Urinary bladder (tissue), 3 donors: ENCODE measurements at regions not wholly inside any gene's neighbourhood (a gene's known extent, or its start where the extent isn't known, plus 50 kb on each side); places are given as distances from the start of the nearest gene placed in this dataset.

Source experiments
- DNase-seq: peaks from one replicate; pipeline ENCODE4 v3.0.0-alpha.2; 2015; ENCODE audit errors: extremely low spot score
- H3K27ac ChIP-seq: one replicate; pipeline ENCODE4 v1.5.1; 2013; ENCODE audit warnings: low read depth, mild to moderate bottlenecking, moderate library complexity
- H3K36me3 ChIP-seq: one replicate; pipeline ENCODE4 v1.6.1; 2013; ENCODE audit warnings: mild to moderate bottlenecking, moderate library complexity; ENCODE audit not compliant: insufficient read depth
- H3K4me1 ChIP-seq: one replicate; pipeline ENCODE4 v1.6.1; 2013; ENCODE audit warnings: mild to moderate bottlenecking, moderate library complexity; ENCODE audit not compliant: insufficient read depth
- H3K4me3 ChIP-seq: one replicate; pipeline ENCODE4 v1.5.1; 2013; ENCODE audit warnings: low read depth, low read length
- WGBS: extraction: QIAGEN DNeasy Blood & Tissue Kit; methylation state at CpG from one replicate; pipeline ENCODE4 v1.1.7; 2013; 5-methylcytosine and 5-hydroxymethylcytosine counted together
- donor health status: healthy with polysubstance abuse.
- donor health status: healthy.

- Histone ChIP-seq H3K36me3 (no peaks in the 10 kb centered on the region), H3K4me1 (no peaks in the 10 kb centered on the region), H3K27ac (no peak overlapping the region), H3K4me3 (no peak overlapping the region)
- WGBS: 80% methylated on average over 1 of the region's 1 CpG
- DNase-seq: no peak
Observed at GRCh38 chr1:184247671-184248070, 139.2 kb upstream of the C1orf21 start.

DNA sequence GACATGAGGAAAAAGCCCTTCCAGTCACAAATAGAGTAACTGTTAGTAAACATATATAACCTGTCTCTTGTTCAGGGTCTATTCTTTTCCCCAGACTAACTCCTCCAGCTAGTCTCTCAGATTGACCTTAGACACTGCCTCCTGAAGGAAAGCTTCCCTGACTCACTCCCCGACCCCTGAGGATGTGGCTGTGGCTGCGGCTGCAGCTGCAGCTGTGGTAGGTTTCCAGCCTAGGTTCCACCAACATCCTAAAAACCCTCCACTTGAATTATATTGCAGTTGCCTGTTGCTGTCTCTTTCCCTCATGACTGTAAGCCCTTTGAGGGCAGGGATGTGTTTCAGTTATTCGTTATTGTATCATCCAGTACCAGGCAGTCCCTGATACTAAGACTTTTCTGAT, 132.9 kb upstream of the C1orf21 start:
- DNase-seq: no peak
- no peak overlapping the region for H3K4me3 ChIP-seq
- no peaks in the 10 kb centered on the region for H3K4me1 ChIP-seq
- H3K27ac ChIP-seq: no peak overlapping the region
- WGBS: 98% methylated on average over 3 of the region's 3 CpGs
- no peaks in the 10 kb centered on the region for H3K36me3 ChIP-seq

DNA sequence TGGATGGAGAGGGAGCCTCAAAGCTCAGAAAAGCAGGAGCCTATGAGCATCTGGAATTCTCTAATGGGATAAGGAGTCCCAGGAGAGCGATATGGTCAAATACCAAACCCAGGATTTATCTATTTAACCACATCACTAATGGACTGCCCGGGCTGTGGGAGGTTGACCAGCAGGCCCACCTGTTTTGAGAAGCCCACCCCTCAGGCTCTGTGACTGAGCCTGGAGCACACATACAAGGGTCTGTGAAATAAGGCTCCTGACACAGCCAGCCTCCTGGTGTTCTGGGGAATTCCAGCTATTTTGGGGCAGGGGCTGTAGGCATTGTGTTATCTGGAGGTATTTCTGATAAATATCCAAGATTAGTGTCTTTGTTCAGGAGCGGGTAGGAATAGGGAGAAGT, 132.0 kb upstream of the C1orf21 start:
- no peak overlapping the region for H3K27ac ChIP-seq

GRCh38 chr1:184255560-184255959, 131.3 kb upstream of the C1orf21 start:
- Histone ChIP-seq H3K36me3 (no peaks in the 10 kb centered on the region), H3K4me3 (no peak overlapping the region), H3K27ac (no peak overlapping the region), H3K4me1 (no peaks in the 10 kb centered on the region)
- no peak for DNase-seq

More for the DNA sequence above, 132.0 kb upstream of the C1orf21 start:
- H3K36me3 ChIP-seq: no peaks in the 10 kb centered on the region
- no peak for DNase-seq
- no peak overlapping the region for H3K4me3 ChIP-seq
- H3K4me1 ChIP-seq: no peaks in the 10 kb centered on the region
- 95% methylated on average over 3 of the region's 3 CpGs for whole genome bisulfite sequencing

DNA sequence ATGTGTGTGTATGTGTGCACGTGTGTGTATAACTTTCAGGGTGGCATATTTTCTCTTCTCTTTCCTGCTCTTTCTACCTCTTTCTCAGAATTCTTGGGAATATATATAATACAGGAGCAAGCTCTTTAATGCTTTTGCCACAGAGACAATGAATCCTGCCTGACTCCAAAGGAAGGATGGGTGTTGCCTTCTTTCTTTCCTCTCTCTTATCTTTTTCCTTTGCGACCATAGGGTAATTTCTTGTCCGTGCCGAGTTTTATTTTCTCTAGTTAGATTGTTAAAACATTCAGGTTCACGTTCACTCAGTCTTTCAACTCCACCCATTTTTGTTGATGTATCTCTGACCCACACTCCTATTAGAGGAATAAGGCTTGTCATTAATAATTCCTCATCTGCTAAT, 129.0 kb upstream of the C1orf21 start:
- H3K4me1 ChIP-seq: no peaks in the 10 kb centered on the region
- DNase-seq: no peak
- no peak overlapping the region for H3K27ac ChIP-seq
- H3K4me3 ChIP-seq: no peak overlapping the region
- 76% methylated on average over 5 of the region's 5 CpGs for WGBS
- H3K36me3 ChIP-seq: no peaks in the 10 kb centered on the region

- H3K4me1 ChIP-seq: no peaks in the 10 kb centered on the region
- no peak for DNase-seq
- H3K36me3 ChIP-seq: no peaks in the 10 kb centered on the region
- H3K27ac ChIP-seq: no peak overlapping the region
- whole genome bisulfite sequencing: 70% methylated on average over 3 of the region's 3 CpGs
- no peak overlapping the region for H3K4me3 ChIP-seq
Observed at GRCh38 chr1:184258525-184258924, 128.3 kb upstream of the C1orf21 start.

GRCh38 chr1:184260382-184260781, 126.4 kb upstream of the C1orf21 start:
- Histone ChIP-seq H3K4me3 (no peak overlapping the region), H3K36me3 (no peaks in the 10 kb centered on the region), H3K27ac (no peak overlapping the region), H3K4me1 (no peaks in the 10 kb centered on the region)
- no peak for DNase-seq
- WGBS: 84% methylated on average over 1 of the region's 1 CpG

DNA sequence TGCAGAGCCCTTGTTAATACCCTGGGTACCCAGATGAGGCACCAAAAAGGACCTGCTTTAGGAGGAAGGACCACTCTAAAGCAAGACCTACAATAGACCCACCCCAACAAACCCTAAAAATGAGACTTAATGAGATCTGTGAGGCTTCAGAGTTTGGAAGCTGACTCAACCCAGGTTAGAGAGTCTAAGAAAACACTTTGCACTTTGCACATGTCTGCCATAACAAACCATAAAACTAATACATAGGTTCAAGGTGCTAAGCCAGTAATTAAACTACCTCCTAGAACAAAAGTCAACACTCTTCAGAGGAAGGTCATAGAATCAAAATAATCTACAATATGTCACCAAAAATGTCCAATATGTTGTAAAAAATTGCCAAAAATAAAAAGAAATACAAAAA, 124.7 kb upstream of the C1orf21 start:
- no peak overlapping the region for H3K27ac ChIP-seq
- H3K36me3 ChIP-seq: no peaks in the 10 kb centered on the region
- H3K4me3 ChIP-seq: no peak overlapping the region
- no peaks in the 10 kb centered on the region for H3K4me1 ChIP-seq
- DNase-seq: no peak

DNA sequence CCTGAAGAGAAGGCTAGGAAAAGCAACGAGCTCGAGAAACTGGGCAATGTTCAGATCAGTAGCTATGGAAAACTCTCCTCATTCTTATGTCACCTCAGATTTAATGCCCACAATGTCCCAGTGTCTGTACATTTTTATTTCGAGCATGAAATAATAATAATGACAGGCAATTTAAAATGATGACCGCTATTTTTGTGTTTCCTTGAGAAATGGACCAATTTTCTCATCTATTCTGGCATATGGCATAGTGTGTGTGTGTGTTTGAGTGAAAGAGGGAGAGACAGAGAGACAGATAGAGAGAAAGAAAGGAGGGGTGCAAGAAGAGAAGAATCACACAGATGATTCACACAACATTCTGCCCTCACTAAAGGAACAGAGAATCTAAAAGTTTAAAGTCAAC, 119.1 kb upstream of the C1orf21 start:
- no peak for DNase-seq
- 88% methylated on average over 4 of the region's 4 CpGs for WGBS
- Histone ChIP-seq H3K27ac (no peak overlapping the region), H3K4me3 (no peak overlapping the region), H3K36me3 (no peaks in the 10 kb centered on the region), H3K4me1 (no peaks in the 10 kb centered on the region)

DNA sequence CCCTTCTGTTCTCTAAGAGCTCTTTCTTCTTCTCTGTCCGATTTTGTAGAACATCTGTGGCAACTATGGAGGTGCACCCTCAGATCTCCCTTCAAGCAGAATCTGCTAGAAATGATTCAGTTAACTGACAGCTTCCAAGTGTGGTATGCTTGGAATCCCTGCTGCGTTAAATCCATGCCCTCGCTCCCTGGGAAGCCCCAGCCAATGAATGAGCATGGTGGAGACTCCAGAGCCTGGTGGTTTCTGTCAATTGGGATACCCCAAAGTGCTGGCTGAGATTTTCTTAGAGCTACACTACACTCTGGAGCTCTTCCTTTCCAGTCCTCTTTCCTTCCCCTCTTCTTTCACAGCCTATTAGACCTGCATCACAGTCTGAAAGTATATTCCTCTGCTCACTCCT, 116.3 kb upstream of the C1orf21 start:
- H3K27ac ChIP-seq: no peak overlapping the region
- H3K4me3 ChIP-seq: no peak overlapping the region
- 72% methylated on average over 3 of the region's 3 CpGs for WGBS
- no peaks in the 10 kb centered on the region for H3K36me3 ChIP-seq
- no peaks in the 10 kb centered on the region for H3K4me1 ChIP-seq
- DNase-seq: no peak

GRCh38 chr1:184272175-184272866, 114.5 kb upstream of the C1orf21 start:
- no peak for DNase-seq
- no peak overlapping the region for H3K4me3 ChIP-seq
- WGBS: 64% methylated on average over 5 of the region's 5 CpGs
- no peaks in the 10 kb centered on the region for H3K36me3 ChIP-seq
- no peaks in the 10 kb centered on the region for H3K4me1 ChIP-seq
- H3K27ac ChIP-seq: no peak overlapping the region

DNA sequence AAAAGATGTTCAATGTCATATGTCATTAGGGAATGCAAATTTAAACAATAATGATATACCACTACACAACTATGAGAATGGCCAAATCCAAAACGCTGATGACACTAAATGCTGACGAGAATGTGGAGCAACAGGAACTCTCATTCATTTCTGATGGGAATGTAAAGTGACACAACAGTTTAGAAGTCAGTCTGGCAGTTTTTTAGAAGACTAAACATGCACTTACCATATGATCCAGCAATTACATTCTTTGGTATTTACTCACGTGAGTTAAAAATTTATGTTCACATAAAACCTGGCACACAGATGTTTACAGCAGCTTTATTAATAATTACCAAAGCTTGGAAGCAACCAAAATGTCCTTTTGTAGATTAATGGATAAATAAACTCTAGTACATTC, 110.4 kb upstream of the C1orf21 start:
- Histone ChIP-seq H3K27ac (no peak overlapping the region), H3K4me1 (no peaks in the 10 kb centered on the region), H3K36me3 (no peaks in the 10 kb centered on the region), H3K4me3 (no peak overlapping the region)
- DNase-seq: no peak
- 79% methylated on average over 3 of the region's 3 CpGs for whole genome bisulfite sequencing

GRCh38 chr1:184279911-184280458, 106.8 kb upstream of the C1orf21 start:
- 94% methylated on average over 7 of the region's 7 CpGs for WGBS
- no peak for DNase-seq
- H3K36me3 ChIP-seq: no peaks in the 10 kb centered on the region
- H3K4me3 ChIP-seq: no peak overlapping the region
- H3K4me1 ChIP-seq: no peaks in the 10 kb centered on the region
- no peak overlapping the region for H3K27ac ChIP-seq

DNA sequence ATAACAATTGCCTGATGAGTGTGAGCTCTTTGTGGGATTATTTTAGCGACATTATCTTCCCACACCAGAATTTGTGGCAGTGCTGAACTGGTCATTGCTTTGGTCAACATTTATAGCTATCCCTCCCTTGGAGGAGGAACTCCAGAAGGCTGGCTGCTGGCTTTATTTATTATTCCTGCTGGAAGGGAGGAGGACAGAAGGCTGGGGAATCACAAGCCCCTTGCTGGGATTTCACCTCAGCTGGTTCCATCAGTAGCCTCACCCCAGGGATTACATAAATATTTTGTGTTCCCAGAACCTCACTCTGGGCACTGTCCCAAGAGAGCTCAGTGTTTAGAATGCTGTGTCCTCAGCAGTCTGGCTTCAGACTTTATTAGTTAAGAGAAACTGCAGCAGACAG, 102.8 kb upstream of the C1orf21 start:
- WGBS: 15% methylated on average over 1 of the region's 1 CpG
- no peaks in the 10 kb centered on the region for H3K4me1 ChIP-seq
- no peak overlapping the region for H3K4me3 ChIP-seq
- no peak overlapping the region for H3K27ac ChIP-seq
- no peaks in the 10 kb centered on the region for H3K36me3 ChIP-seq
- peak; percentile 35 for DNase-seq

DNA sequence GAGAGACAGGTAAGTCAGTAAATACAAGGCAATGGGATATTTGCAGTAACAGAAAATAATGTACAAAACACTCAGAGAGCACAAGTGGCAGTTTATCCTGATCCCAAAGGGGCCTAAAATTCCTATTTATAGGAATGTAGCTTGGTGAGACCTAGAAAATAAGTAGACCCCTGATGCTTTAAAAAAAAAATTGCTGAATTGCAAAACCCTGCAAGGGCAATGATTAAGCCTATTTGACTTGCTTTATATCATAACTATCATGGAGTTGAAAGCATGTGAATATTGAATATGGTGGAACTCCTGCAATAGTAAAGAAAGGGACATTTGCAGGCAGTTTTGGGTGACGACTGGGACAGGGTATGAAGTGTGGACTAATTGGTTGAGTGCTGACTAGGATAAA, 101.9 kb upstream of the C1orf21 start:
- DNase-seq: no peak
- no peaks in the 10 kb centered on the region for H3K36me3 ChIP-seq
- H3K4me1 ChIP-seq: no peaks in the 10 kb centered on the region
- H3K27ac ChIP-seq: no peak overlapping the region
- WGBS: 97% methylated on average over 1 of the region's 1 CpG
- H3K4me3 ChIP-seq: no peak overlapping the region
